Glutamatergic neuron (in vitro differentiated cells): ENCODE measurements at regions not wholly inside any gene's neighbourhood (a gene's known extent, or its start where the extent isn't known, plus 50 kb on each side); places are given as distances from the start of the nearest gene placed in this dataset.
A peak's percentile ranks its signal among the peaks of the same experiment; 100 is the strongest.

ENCODE experiments used
- DNase-seq: peaks from one replicate; pipeline ENCODE4 v3.0.0; 2022
- H3K27ac Mint-ChIP-seq: one replicate; pipeline ENCODE4 v1.8.0; 2020; ENCODE audit warnings: mild to moderate bottlenecking, mixed read lengths, inconsistent platforms; ENCODE audit not compliant: unreplicated experiment
- H3K27me3 Mint-ChIP-seq: one replicate; pipeline ENCODE4 v1.8.0; 2020; ENCODE audit warnings: mild to moderate bottlenecking, moderate library complexity, mixed read lengths, inconsistent platforms; ENCODE audit not compliant: unreplicated experiment
- H3K36me3 Mint-ChIP-seq: one replicate; pipeline ENCODE4 v1.8.0; 2020; ENCODE audit warnings: mild to moderate bottlenecking, mixed read lengths, inconsistent platforms; ENCODE audit not compliant: unreplicated experiment
- H3K4me1 Mint-ChIP-seq: one replicate; pipeline ENCODE4 v1.8.0; 2020; ENCODE audit warnings: mild to moderate bottlenecking, low read depth, mixed read lengths, inconsistent platforms; ENCODE audit not compliant: unreplicated experiment
- H3K4me3 Mint-ChIP-seq: one replicate; pipeline ENCODE4 v1.8.0; 2020; ENCODE audit warnings: mild to moderate bottlenecking, mixed read lengths, inconsistent platforms; ENCODE audit not compliant: unreplicated experiment
- H3K9me3 Mint-ChIP-seq: one replicate; pipeline ENCODE4 v1.8.0; 2020; ENCODE audit warnings: mild to moderate bottlenecking, moderate library complexity, mixed read lengths, inconsistent platforms; ENCODE audit not compliant: unreplicated experiment
- TF ChIP-seq, protein P1 (sequence below): fragments of 200-600 bp; sonication (generic); IDR thresholded peaks from one replicate; pipeline ENCODE4 v1.5.0; 2021; ENCODE audit not compliant: partially characterized antibody, unreplicated experiment

GRCh38 chr3:177729956-177730681 is 532.8 kb upstream of the TBL1XR1 start:
- peak; percentile 88 for DNase-seq

GRCh38 chr3:177730814-177731213 is 533.5 kb upstream of the TBL1XR1 start:
- peak overlapping the region; percentile 14 for H3K4me3 Mint-ChIP-seq
- H3K27me3 Mint-ChIP-seq, result peaks cover 8% of the 10 kb centered on the region
- TF ChIP-seq, protein P1, sequence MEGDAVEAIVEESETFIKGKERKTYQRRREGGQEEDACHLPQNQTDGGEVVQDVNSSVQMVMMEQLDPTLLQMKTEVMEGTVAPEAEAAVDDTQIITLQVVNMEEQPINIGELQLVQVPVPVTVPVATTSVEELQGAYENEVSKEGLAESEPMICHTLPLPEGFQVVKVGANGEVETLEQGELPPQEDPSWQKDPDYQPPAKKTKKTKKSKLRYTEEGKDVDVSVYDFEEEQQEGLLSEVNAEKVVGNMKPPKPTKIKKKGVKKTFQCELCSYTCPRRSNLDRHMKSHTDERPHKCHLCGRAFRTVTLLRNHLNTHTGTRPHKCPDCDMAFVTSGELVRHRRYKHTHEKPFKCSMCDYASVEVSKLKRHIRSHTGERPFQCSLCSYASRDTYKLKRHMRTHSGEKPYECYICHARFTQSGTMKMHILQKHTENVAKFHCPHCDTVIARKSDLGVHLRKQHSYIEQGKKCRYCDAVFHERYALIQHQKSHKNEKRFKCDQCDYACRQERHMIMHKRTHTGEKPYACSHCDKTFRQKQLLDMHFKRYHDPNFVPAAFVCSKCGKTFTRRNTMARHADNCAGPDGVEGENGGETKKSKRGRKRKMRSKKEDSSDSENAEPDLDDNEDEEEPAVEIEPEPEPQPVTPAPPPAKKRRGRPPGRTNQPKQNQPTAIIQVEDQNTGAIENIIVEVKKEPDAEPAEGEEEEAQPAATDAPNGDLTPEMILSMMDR, result no peak
- peaks cover 66% of the 10 kb centered on the region for H3K4me1 Mint-ChIP-seq
- H3K27ac Mint-ChIP-seq, result peak overlapping the region; percentile 94
- DNase-seq, result no peak
- H3K9me3 Mint-ChIP-seq, result peaks cover 16% of the 10 kb centered on the region
- no peaks in the 10 kb centered on the region for H3K36me3 Mint-ChIP-seq

More at GRCh38 chr3:177729956-177730681, 532.8 kb upstream of the TBL1XR1 start:
- Mint-ChIP-seq H3K9me3 (peaks cover 16% of the 10 kb centered on the region), H3K4me1 (peaks cover 67% of the 10 kb centered on the region), H3K27me3 (peaks cover 8% of the 10 kb centered on the region), H3K4me3 (peak overlapping the region; percentile 74), H3K27ac (peak overlapping the region; percentile 94), H3K36me3 (no peaks in the 10 kb centered on the region)
- TF ChIP-seq, protein P1, result no peak

- peaks cover 58% of the 10 kb centered on the region for H3K4me1 Mint-ChIP-seq
- peaks cover 8% of the 10 kb centered on the region for H3K27me3 Mint-ChIP-seq
- H3K4me3 Mint-ChIP-seq, result peak overlapping the region; percentile 14
- no peak for DNase-seq
- H3K27ac Mint-ChIP-seq, result peak overlapping the region; percentile 94
- TF ChIP-seq, protein P1, result no peak
- no peaks in the 10 kb centered on the region for H3K36me3 Mint-ChIP-seq
- peaks cover 15% of the 10 kb centered on the region for H3K9me3 Mint-ChIP-seq
Measured at GRCh38 chr3:177731644-177732268, 534.5 kb upstream of the TBL1XR1 start.

DNA sequence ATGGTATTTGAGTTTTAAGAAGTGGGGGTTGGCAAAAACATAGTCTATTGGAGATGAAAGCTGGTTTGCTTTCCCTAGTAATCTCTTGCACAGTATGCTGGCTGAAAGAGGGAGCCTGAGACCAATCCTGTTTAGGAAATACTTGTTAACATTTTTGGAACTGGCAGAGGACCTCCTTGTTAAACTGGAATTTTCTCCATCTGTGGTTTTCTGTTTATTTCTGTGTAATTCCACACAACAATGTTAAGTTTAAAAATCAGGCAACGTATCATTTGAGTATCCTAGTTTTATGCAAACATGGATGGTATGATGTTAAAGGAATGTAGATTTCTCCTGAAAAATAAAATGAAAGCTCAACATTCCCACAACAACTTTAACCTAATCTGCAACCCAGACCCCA is 536.0 kb upstream of the TBL1XR1 start:
- H3K9me3 Mint-ChIP-seq, result peaks cover 8% of the 10 kb centered on the region
- TF ChIP-seq, protein P1, result no peak
- H3K4me1 Mint-ChIP-seq, result peaks cover 48% of the 10 kb centered on the region
- H3K27ac Mint-ChIP-seq, result no peak overlapping the region
- H3K4me3 Mint-ChIP-seq, result no peak overlapping the region
- no peaks in the 10 kb centered on the region for H3K36me3 Mint-ChIP-seq
- H3K27me3 Mint-ChIP-seq, result peaks cover 5% of the 10 kb centered on the region
- no peak for DNase-seq

- DNase-seq, result no peak
- H3K4me3 Mint-ChIP-seq, result no peak overlapping the region
- H3K27me3 Mint-ChIP-seq, result peaks cover 9% of the 10 kb centered on the region
- H3K27ac Mint-ChIP-seq, result no peak overlapping the region
- no peaks in the 10 kb centered on the region for H3K36me3 Mint-ChIP-seq
- H3K4me1 Mint-ChIP-seq, result peaks cover 41% of the 10 kb centered on the region
- TF ChIP-seq, protein P1, result no peak
- peaks cover 7% of the 10 kb centered on the region for H3K9me3 Mint-ChIP-seq
Measured at GRCh38 chr3:177733936-177734335, 536.7 kb upstream of the TBL1XR1 start.
